ENCODE measurements at regions not wholly inside any gene's neighbourhood (a gene's known extent, or its start where the extent isn't known, plus 50 kb on each side); places are given as distances from the start of the nearest gene placed in this dataset.

- CTCF ChIA-PET, result no interaction called here
- BruUV-seq (replicated peaks), result no TSS peak
- H3K4me1 ChIP-seq (ENCODE audit: control insufficient read depth, extremely low read depth, insufficient read depth, low read length), result peaks cover 13% of the 10 kb centered on the region
- DNase-seq (ENCODE audit: low read depth, low spot score), result peak; percentile 6
- no peak overlapping the region for H2AFZ ChIP-seq (ENCODE audit: low read depth, low read length)
- H3K36me3 ChIP-seq (ENCODE audit: control insufficient read depth in 2 of 2, extremely low read depth in 1 of 2, insufficient read depth in 2 of 2, low read length in 2 of 2), result no peaks in the 10 kb centered on the region
- no peaks in the 10 kb centered on the region for H3K9me1 ChIP-seq (replicated peaks; ENCODE audit: control insufficient read depth, extremely low read depth, insufficient read depth, low read length)
- H3K9ac ChIP-seq (replicated peaks; ENCODE audit: extremely low read depth, insufficient read depth, low read length), result no peak overlapping the region
- no peaks in the 10 kb centered on the region for H3K79me2 ChIP-seq (ENCODE audit: control insufficient read depth, insufficient read depth, low read length)
- no peak overlapping the region for H3K27ac ChIP-seq (ENCODE audit: insufficient read depth, low read depth, low read length)
- no peak for FAIRE-seq
- dilution Hi-C loops (cut with MboI; ENCODE audit: extremely low pct_ligation_motif_present, low sequenced_read_pairs) (no loop called here), intact Hi-C loops (cut with micrococcal nuclease) (no loop called here)
- TF ChIP-seq FOS (IDR thresholded peaks at IDR 0.05; ENCODE audit: borderline replicate concordance, insufficient read depth, low read length) (peak; percentile 63), GATA2 (IDR thresholded peaks at IDR 0.05; ENCODE audit: insufficient read depth, insufficient read length, low read depth, low read length) (peak; percentile 74), MYC (IDR thresholded peaks at IDR 0.05; ENCODE audit: low read depth, low read length) (no peak), JUN (IDR thresholded peaks at IDR 0.05; ENCODE audit: borderline replicate concordance, insufficient read depth, insufficient read length, low read depth) (no peak), MAX (IDR thresholded peaks at IDR 0.05; ENCODE audit: insufficient read depth, insufficient read length) (no peak), POLR2AphosphoS5 (IDR thresholded peaks at IDR 0.05; ENCODE audit: insufficient read depth, low read depth, low read length) (no peak), EZH2 (IDR thresholded peaks at IDR 0.05; ENCODE audit: borderline replicate concordance, low read depth, low read length, severe bottlenecking) (no peak)
- TF ChIP-seq, protein P1, sequence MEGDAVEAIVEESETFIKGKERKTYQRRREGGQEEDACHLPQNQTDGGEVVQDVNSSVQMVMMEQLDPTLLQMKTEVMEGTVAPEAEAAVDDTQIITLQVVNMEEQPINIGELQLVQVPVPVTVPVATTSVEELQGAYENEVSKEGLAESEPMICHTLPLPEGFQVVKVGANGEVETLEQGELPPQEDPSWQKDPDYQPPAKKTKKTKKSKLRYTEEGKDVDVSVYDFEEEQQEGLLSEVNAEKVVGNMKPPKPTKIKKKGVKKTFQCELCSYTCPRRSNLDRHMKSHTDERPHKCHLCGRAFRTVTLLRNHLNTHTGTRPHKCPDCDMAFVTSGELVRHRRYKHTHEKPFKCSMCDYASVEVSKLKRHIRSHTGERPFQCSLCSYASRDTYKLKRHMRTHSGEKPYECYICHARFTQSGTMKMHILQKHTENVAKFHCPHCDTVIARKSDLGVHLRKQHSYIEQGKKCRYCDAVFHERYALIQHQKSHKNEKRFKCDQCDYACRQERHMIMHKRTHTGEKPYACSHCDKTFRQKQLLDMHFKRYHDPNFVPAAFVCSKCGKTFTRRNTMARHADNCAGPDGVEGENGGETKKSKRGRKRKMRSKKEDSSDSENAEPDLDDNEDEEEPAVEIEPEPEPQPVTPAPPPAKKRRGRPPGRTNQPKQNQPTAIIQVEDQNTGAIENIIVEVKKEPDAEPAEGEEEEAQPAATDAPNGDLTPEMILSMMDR (IDR thresholded peaks at IDR 0.05; ENCODE audit: extremely low read depth in 1 of 2, insufficient read depth in 1 of 2, low read depth in 1 of 2, low read length in 2 of 2), result no peak
- no peak overlapping the region for H3K4me2 ChIP-seq (ENCODE audit: insufficient read depth, low read length)
- no peaks in the 10 kb centered on the region for H3K9me3 ChIP-seq (replicated peaks; ENCODE audit: control insufficient read depth, insufficient read depth, low read length)
- no peaks in the 10 kb centered on the region for H4K20me1 ChIP-seq (replicated peaks; ENCODE audit: control insufficient read depth, extremely low read depth, insufficient read depth, low read length)
- no peak overlapping the region for H3K4me3 ChIP-seq (replicated peaks in 1 of 3; ENCODE audit: insufficient read depth in 1 of 3, low read depth in 1 of 3, low read length in 3 of 3)
- POLR2A ChIA-PET, result no interaction called here
- no peaks in the 10 kb centered on the region for H3K27me3 ChIP-seq (ENCODE audit: control insufficient read depth in 2 of 2, insufficient read depth in 2 of 2, low read length in 2 of 2)
These were observed 441.1 kb downstream of the SETD4 start for GRCh38 chr21:35619184-35619583.

All from endothelial cell of umbilical vein (primary cell).